A549 (cell line): ENCODE measurements at regions not wholly inside any gene's neighbourhood (a gene's known extent, or its start where the extent isn't known, plus 50 kb on each side); places are given as distances from the start of the nearest gene placed in this dataset.

ENCODE experiments used
- ATAC-seq, 2 experiments: fragments of 200-7000 bp in 1 of 2; fragments of >200 bp in 1 of 2; cut with Nextera tagmentation in 1 of 2; cut with Tn5 transposase in 1 of 2; 3 replicates each; pipeline versions ENCODE4 v1.8.0 to v1.9.1; 2018 to 2020; ENCODE audit warnings: mild to moderate bottlenecking in 1 of 2, moderate library complexity in 1 of 2
- CTCF ChIA-PET: fragments of 300-600 bp; sonication (Branson Sonifier 250); formaldehyde crosslinking; extraction: SDS; loops from one replicate; lab custom pipeline; 2021; ENCODE audit warnings: antibody characterized with exemption, inconsistent platforms; lab: Yijun Ruan, JAX
- POLR2A ChIA-PET: fragments of 350-600 bp; formaldehyde crosslinking; extraction: SDS; loops from one replicate; lab custom pipeline; 2021; ENCODE audit warnings: antibody characterized with exemption, inconsistent platforms; lab: Yijun Ruan, JAX
- DNase-seq, 2 experiments: peaks; one replicate each; pipeline versions ENCODE4 v3.0.0 to v3.0.0-alpha.2; 2011 to 2016; ENCODE audit warnings: low read depth in 1 of 2, low spot score in 1 of 2
- FAIRE-seq: peaks from 2 replicates; lab custom pipeline; 2011; peaks lifted over from hg19 to GRCh38; lab: Jason Lieb, UNC
- H3K27ac ChIP-seq, 2 experiments: fragments of >200 bp; sonication (Bioruptor Twin); formaldehyde crosslinking; 3 replicates each; pipeline ENCODE4 v1.5.1; 2016 to 2017
- H3K4me1 ChIP-seq: fragments of >200 bp; sonication (Bioruptor Twin); formaldehyde crosslinking; 3 replicates; pipeline ENCODE4 v1.6.1; 2016
- H3K4me2 ChIP-seq: fragments of >200 bp; sonication (Bioruptor Twin); formaldehyde crosslinking; 3 replicates; pipeline ENCODE4 v1.6.1; 2016
- H3K4me3 ChIP-seq: fragments of >200 bp; sonication (Bioruptor Twin); formaldehyde crosslinking; 3 replicates; pipeline ENCODE4 v1.5.1; 2016
- H3K9me3 ChIP-seq: fragments of >200 bp; sonication (Bioruptor Twin); formaldehyde crosslinking; 3 replicates; pipeline ENCODE4 v1.6.1; 2016
- ATOH8 ChIP-seq: fragments of 250-450 bp; sonication (Bioruptor Pico); IDR thresholded peaks from 2 replicates; pipeline ENCODE4 v1.5.0; 2020; ENCODE audit warnings: low read depth, mild to moderate bottlenecking, moderate library complexity
- BCL3 ChIP-seq: fragments of >200 bp; sonication (Bioruptor Twin); formaldehyde crosslinking; IDR thresholded peaks from 3 replicates; pipeline ENCODE4 v1.6.1; 2016
- CEBPB ChIP-seq, 2 experiments: fragments of >200 bp in 1 of 2; sonication (Bioruptor Twin) in 1 of 2; formaldehyde crosslinking in 1 of 2; IDR thresholded peaks; 2 replicates each; pipeline ENCODE4 v1.6.1; 2012 to 2016
- CHD2 ChIP-seq: fragments of 150-350 bp; IDR thresholded peaks from 2 replicates; pipeline ENCODE4 v1.6.1; 2014; ENCODE audit warnings: low read length; ENCODE audit not compliant: partially characterized antibody
- EHF ChIP-seq: fragments of 250-450 bp; sonication (Bioruptor Pico); IDR thresholded peaks from 2 replicates; pipeline ENCODE4 v1.5.0; 2020; ENCODE audit warnings: mild to moderate bottlenecking
- EHMT2 ChIP-seq: fragments of 200-600 bp; sonication (generic); IDR thresholded peaks from 2 replicates; pipeline ENCODE4 v1.6.1; 2016; ENCODE audit warnings: antibody characterized with exemption, low read depth, mild to moderate bottlenecking, moderate library complexity
- FOSL2 ChIP-seq, 2 experiments: fragments of 450-650 bp in 1 of 2; fragments of >200 bp in 1 of 2; sonication (Bioruptor Twin) in 1 of 2; formaldehyde crosslinking; IDR thresholded peaks; 2 replicates each; pipeline versions ENCODE4 v1.5.0 to v1.6.1; 2016 to 2020; ENCODE audit warnings: mild to moderate bottlenecking in 1 of 2, moderate library complexity in 1 of 2
- FOXS1 ChIP-seq: fragments of 250-450 bp; sonication (Bioruptor Pico); IDR thresholded peaks from 2 replicates; pipeline ENCODE4 v1.5.0; 2020; ENCODE audit warnings: mild to moderate bottlenecking, moderate library complexity
- GATA3 ChIP-seq: IDR thresholded peaks from 2 replicates; pipeline ENCODE4 v1.6.1; 2012; ENCODE audit warnings: borderline replicate concordance
- HES2 ChIP-seq: fragments of >200 bp; sonication (Bioruptor Twin); formaldehyde crosslinking; IDR thresholded peaks from 2 replicates; pipeline ENCODE4 v1.6.1; 2016
- HEYL ChIP-seq: fragments of 250-450 bp; sonication (Bioruptor Pico); IDR thresholded peaks from 2 replicates; pipeline ENCODE4 v1.8.0; 2021; ENCODE audit warnings: mild to moderate bottlenecking, moderate library complexity
- HOXA7 ChIP-seq: fragments of 250-450 bp; sonication (Bioruptor Pico); IDR thresholded peaks from 2 replicates; pipeline ENCODE4 v1.5.0; 2020; ENCODE audit warnings: mild to moderate bottlenecking, moderate library complexity
- HOXB5 ChIP-seq: fragments of 250-450 bp; sonication (Bioruptor Pico); IDR thresholded peaks from 2 replicates; pipeline ENCODE4 v1.5.0; 2020; ENCODE audit warnings: mild to moderate bottlenecking, moderate library complexity
- JUNB ChIP-seq: fragments of >200 bp; sonication (Bioruptor Twin); formaldehyde crosslinking; IDR thresholded peaks from 2 replicates; pipeline ENCODE4 v1.6.1; 2016
- MAFK ChIP-seq: fragments of 450-650 bp; IDR thresholded peaks from 2 replicates; pipeline ENCODE4 v1.6.1; 2014; ENCODE audit not compliant: partially characterized antibody
- MAZ ChIP-seq: fragments of 150-350 bp; IDR thresholded peaks from 2 replicates; pipeline ENCODE4 v1.6.1; 2014; ENCODE audit warnings: antibody characterized with exemption, low read depth, low read length, borderline replicate concordance
- NFE2L2 ChIP-seq: fragments of 150-350 bp; conservative IDR thresholded peaks from 2 replicates; pipeline ENCODE4 v1.6.1; 2014; ENCODE audit warnings: low read length
- POLR2AphosphoS2 ChIP-seq: conservative IDR thresholded peaks from 2 replicates; pipeline ENCODE4 v1.6.1; 2012; ENCODE audit warnings: low read length, improper control_type of control experiment, inconsistent platforms
- RARB ChIP-seq: fragments of 250-450 bp; sonication (Bioruptor Pico); IDR thresholded peaks from 2 replicates; pipeline ENCODE4 v1.8.0; 2021; ENCODE audit warnings: mild to moderate bottlenecking, moderate library complexity
- SMC3 ChIP-seq: fragments of >200 bp; sonication (Bioruptor Twin); formaldehyde crosslinking; IDR thresholded peaks from 3 replicates; pipeline ENCODE4 v1.6.1; 2018; ENCODE audit warnings: inconsistent platforms
- SREBF2 ChIP-seq: fragments of 450-650 bp; IDR thresholded peaks from 2 replicates; pipeline ENCODE4 v1.6.1; 2014; ENCODE audit warnings: mild to moderate bottlenecking, moderate library complexity
- TP53 ChIP-seq: fragments of 250-450 bp; sonication (Bioruptor Pico); IDR thresholded peaks from 2 replicates; pipeline ENCODE4 v1.5.0; 2021; ENCODE audit warnings: mild to moderate bottlenecking, moderate library complexity
- ZFP36 ChIP-seq: fragments of 450-650 bp; IDR thresholded peaks from 2 replicates; pipeline ENCODE4 v1.6.1; 2014; ENCODE audit warnings: borderline replicate concordance; ENCODE audit not compliant: partially characterized antibody
- ZNF302 ChIP-seq: fragments of 250-450 bp; sonication (Bioruptor Pico); IDR thresholded peaks from 2 replicates; pipeline ENCODE4 v1.9.0; 2021; ENCODE audit warnings: inconsistent platforms, mild to moderate bottlenecking, moderate library complexity
- WGBS: methylation state at CpG from one replicate; pipeline ENCODE4 v1.1.6; 2017; ENCODE audit errors: missing lambda C conversion rate; 5-methylcytosine and 5-hydroxymethylcytosine counted together

GRCh38 chr13:47038188-47038587 lies 141.3 kb upstream of the HTR2A start:
- TF ChIP-seq ZFP36 (no peak), GATA3 (no peak), EHF (CRISPR knock-in tag) (no peak)
- POLR2A ChIA-PET = no interaction called here
- no peak for ATAC-seq
- no peak for FAIRE-seq
- H3K9me3 ChIP-seq = no peaks in the 10 kb centered on the region
- CTCF ChIA-PET = no interaction called here
- H3K4me3 ChIP-seq = no peak overlapping the region
- WGBS = 40% methylated on average over 1 of the region's 1 CpG
- H3K4me1 ChIP-seq = no peaks in the 10 kb centered on the region
- H3K4me2 ChIP-seq = no peak overlapping the region
- DNase-seq = no peak
- H3K27ac ChIP-seq = no peak overlapping the region

- ChIA-PET POLR2A (no interaction called here), CTCF (no interaction called here)
- H3K4me3 ChIP-seq = no peak overlapping the region
- H3K27ac ChIP-seq = no peak overlapping the region
- TF ChIP-seq NFE2L2 = no peak
- no peak for TF ChIP-seq ZNF302
- TF ChIP-seq CHD2 = no peak
- TF ChIP-seq HOXA7 = no peak
- H3K9me3 ChIP-seq = no peaks in the 10 kb centered on the region
- no peaks in the 10 kb centered on the region for H3K4me1 ChIP-seq
- H3K4me2 ChIP-seq = no peak overlapping the region
- FAIRE-seq (no peak), ATAC-seq (no peak), DNase-seq (no peak)
- 6% methylated on average over 5 of the region's 5 CpGs for WGBS
Measured at GRCh38 chr13:47036294-47037008, 139.6 kb upstream of the HTR2A start.

GRCh38 chr13:47033216-47033615 lies 136.4 kb upstream of the HTR2A start:
- CTCF ChIA-PET = no interaction called here
- WGBS = 2% methylated on average over 2 of the region's 2 CpGs
- no peak for ATAC-seq
- TF ChIP-seq EHMT2 = no peak
- TF ChIP-seq JUNB = no peak
- no peak for TF ChIP-seq BCL3
- TF ChIP-seq HEYL (CRISPR knock-in tag) = no peak
- TF ChIP-seq MAZ = no peak
- TF ChIP-seq HES2 = no peak
- no peak for TF ChIP-seq CEBPB (IDR thresholded peaks at IDR 0.05)
- no peak for TF ChIP-seq FOSL2 (IDR thresholded peaks at IDR 0.05)
- TF ChIP-seq FOSL2 (CRISPR knock-in tag; IDR thresholded peaks at IDR 0.05) = no peak
- no peak for TF ChIP-seq ZNF302
- no peak for TF ChIP-seq RARB
- TF ChIP-seq SREBF2 = no peak
- TF ChIP-seq, all 56 proteins: peak for 0
- Histone ChIP-seq H3K4me2 (no peak overlapping the region), H3K9me3 (no peaks in the 10 kb centered on the region), H3K4me3 (no peak overlapping the region), H3K4me1 (no peaks in the 10 kb centered on the region), H3K27ac (no peak overlapping the region)
- POLR2A ChIA-PET = no interaction called here
- DNase-seq (no peak), FAIRE-seq (no peak)

- FAIRE-seq = no peak
- WGBS = 15% methylated on average over 6 of the region's 6 CpGs
Measured at GRCh38 chr13:47027780-47028437, 131.1 kb upstream of the HTR2A start.

More at GRCh38 chr13:47027780-47028437, 131.1 kb upstream of the HTR2A start:
- CTCF ChIA-PET = no interaction called here
- Histone ChIP-seq H3K4me2 (no peak overlapping the region), H3K9me3 (no peaks in the 10 kb centered on the region), H3K4me1 (no peaks in the 10 kb centered on the region), H3K27ac (no peak overlapping the region), H3K4me3 (no peak overlapping the region)
- TF ChIP-seq ATOH8 (CRISPR knock-in tag) = no peak
- no peak for TF ChIP-seq POLR2AphosphoS2
- TF ChIP-seq SMC3 = no peak
- no peak for TF ChIP-seq HES2
- TF ChIP-seq FOXS1 (CRISPR knock-in tag) = no peak
- TF ChIP-seq HEYL (CRISPR knock-in tag) = no peak
- no peak for TF ChIP-seq MAFK
- TF ChIP-seq HOXB5 (CRISPR knock-in tag) = no peak
- no peak for TF ChIP-seq TP53
- POLR2A ChIA-PET = no interaction called here
- ATAC-seq (no peak), DNase-seq (no peak)
